ENCODE measurements at regions not wholly inside any gene's neighbourhood (a gene's known extent, or its start where the extent isn't known, plus 50 kb on each side); places are given as distances from the start of the nearest gene placed in this dataset.

- Histone ChIP-seq H3K4me2 (ENCODE audit: low read length) (no peak overlapping the region), H3F3A (ENCODE audit: insufficient read depth, low read length) (0 out of 2 replicates have a peak, but pooled peaks cover 4% of the 10 kb centered on the region), H4K20me1 (ENCODE audit: insufficient read depth, low read length) (no peaks in the 10 kb centered on the region), H3K9me3 (ENCODE audit: low read length) (peaks cover 16% of the 10 kb centered on the region), H3K27me3 (ENCODE audit: insufficient read depth, low read length) (no peaks in the 10 kb centered on the region), H2AFZ (ENCODE audit: low read length) (no peak overlapping the region), H3K9me2 (ENCODE audit: low read depth, low read length) (no peaks in the 10 kb centered on the region), H3K79me2 (ENCODE audit: insufficient read depth, low read length) (no peaks in the 10 kb centered on the region), H3K4me3 (ENCODE audit: low read depth, low read length, poor library complexity, severe bottlenecking) (no peak overlapping the region), H3K9ac (ENCODE audit: low read length) (peak overlapping the region; percentile 43; the same call in 1 of the 2 replicates), H3K27ac (ENCODE audit: low read depth, low read length, poor library complexity, severe bottlenecking) (peak overlapping the region; percentile 65), H3K4me1 (ENCODE audit: insufficient read depth, low read length, severe bottlenecking) (peaks cover 31% of the 10 kb centered on the region), H3K36me3 (ENCODE audit: insufficient read depth, low read length) (no peaks in the 10 kb centered on the region)
- no peak for TF ChIP-seq EZH2 (IDR thresholded peaks at IDR 0.05; ENCODE audit: borderline replicate concordance, low read length)
- no peak for TF ChIP-seq CTCF (IDR thresholded peaks at IDR 0.05; ENCODE audit: low read length)
Measured at GRCh38 chr6:90424580-90424979, 127.9 kb upstream of the BACH2 start.

- H3K9me3 ChIP-seq (ENCODE audit: low read length), result 0 out of 2 replicates have a peak, but pooled peaks cover 2% of the 10 kb centered on the region
- no peaks in the 10 kb centered on the region for H3K27me3 ChIP-seq (ENCODE audit: insufficient read depth, low read length)
- no peaks in the 10 kb centered on the region for H3K36me3 ChIP-seq (ENCODE audit: insufficient read depth, low read length)
- H3K79me2 ChIP-seq (ENCODE audit: insufficient read depth, low read length), result no peaks in the 10 kb centered on the region
- no peaks in the 10 kb centered on the region for H4K20me1 ChIP-seq (ENCODE audit: insufficient read depth, low read length)
- no peak for TF ChIP-seq CTCF (IDR thresholded peaks at IDR 0.05; ENCODE audit: low read length)
- TF ChIP-seq EZH2 (IDR thresholded peaks at IDR 0.05; ENCODE audit: borderline replicate concordance, low read length), result no peak
- H2AFZ ChIP-seq (ENCODE audit: low read length), result no peak overlapping the region
- no peaks in the 10 kb centered on the region for H3K9me2 ChIP-seq (ENCODE audit: low read depth, low read length)
- peaks cover 45% of the 10 kb centered on the region for H3K4me1 ChIP-seq (ENCODE audit: insufficient read depth, low read length, severe bottlenecking)
- no peak overlapping the region for H3K4me2 ChIP-seq (ENCODE audit: low read length)
- H3K9ac ChIP-seq (ENCODE audit: low read length), result no peak overlapping the region
- H3K27ac ChIP-seq (ENCODE audit: low read depth, low read length, poor library complexity, severe bottlenecking), result peak overlapping the region; percentile 47
- H3K4me3 ChIP-seq (ENCODE audit: low read depth, low read length, poor library complexity, severe bottlenecking), result no peak overlapping the region
- H3F3A ChIP-seq (ENCODE audit: insufficient read depth, low read length), result 0 out of 2 replicates have a peak, but pooled peaks cover 4% of the 10 kb centered on the region
Measured at GRCh38 chr6:90421666-90422065, 125.0 kb upstream of the BACH2 start.

- no peak overlapping the region for H3K27ac ChIP-seq (ENCODE audit: low read depth, low read length, poor library complexity, severe bottlenecking)
- H3F3A ChIP-seq (ENCODE audit: insufficient read depth, low read length), result 0 out of 2 replicates have a peak, but pooled peaks cover 4% of the 10 kb centered on the region
- no peaks in the 10 kb centered on the region for H3K27me3 ChIP-seq (ENCODE audit: insufficient read depth, low read length)
- no peak overlapping the region for H2AFZ ChIP-seq (ENCODE audit: low read length)
- H3K4me2 ChIP-seq (ENCODE audit: low read length), result no peak overlapping the region
- H3K9me3 ChIP-seq (ENCODE audit: low read length), result 0 out of 2 replicates have a peak, but pooled peaks cover 2% of the 10 kb centered on the region
- no peaks in the 10 kb centered on the region for H3K36me3 ChIP-seq (ENCODE audit: insufficient read depth, low read length)
- no peak overlapping the region for H3K4me3 ChIP-seq (ENCODE audit: low read depth, low read length, poor library complexity, severe bottlenecking)
- H3K4me1 ChIP-seq (ENCODE audit: insufficient read depth, low read length, severe bottlenecking), result peaks cover 46% of the 10 kb centered on the region
- H3K9ac ChIP-seq (ENCODE audit: low read length), result no peak overlapping the region
- no peak for TF ChIP-seq EZH2 (IDR thresholded peaks at IDR 0.05; ENCODE audit: borderline replicate concordance, low read length)
- no peak for TF ChIP-seq CTCF (IDR thresholded peaks at IDR 0.05; ENCODE audit: low read length)
- no peaks in the 10 kb centered on the region for H4K20me1 ChIP-seq (ENCODE audit: insufficient read depth, low read length)
- H3K79me2 ChIP-seq (ENCODE audit: insufficient read depth, low read length), result no peaks in the 10 kb centered on the region
- H3K9me2 ChIP-seq (ENCODE audit: low read depth, low read length), result no peaks in the 10 kb centered on the region
Measured at GRCh38 chr6:90420500-90420899, 123.9 kb upstream of the BACH2 start.
